ENCODE measurements at regions not wholly inside any gene's neighbourhood (a gene's known extent, or its start where the extent isn't known, plus 50 kb on each side); places are given as distances from the start of the nearest gene placed in this dataset.

- TF ChIP-seq EZH2 (IDR thresholded peaks at IDR 0.05; ENCODE audit: borderline replicate concordance, low read depth, low read length, severe bottlenecking) (no peak), POLR2AphosphoS5 (IDR thresholded peaks at IDR 0.05; ENCODE audit: insufficient read depth, low read depth, low read length) (no peak)
- TF ChIP-seq, protein P1, sequence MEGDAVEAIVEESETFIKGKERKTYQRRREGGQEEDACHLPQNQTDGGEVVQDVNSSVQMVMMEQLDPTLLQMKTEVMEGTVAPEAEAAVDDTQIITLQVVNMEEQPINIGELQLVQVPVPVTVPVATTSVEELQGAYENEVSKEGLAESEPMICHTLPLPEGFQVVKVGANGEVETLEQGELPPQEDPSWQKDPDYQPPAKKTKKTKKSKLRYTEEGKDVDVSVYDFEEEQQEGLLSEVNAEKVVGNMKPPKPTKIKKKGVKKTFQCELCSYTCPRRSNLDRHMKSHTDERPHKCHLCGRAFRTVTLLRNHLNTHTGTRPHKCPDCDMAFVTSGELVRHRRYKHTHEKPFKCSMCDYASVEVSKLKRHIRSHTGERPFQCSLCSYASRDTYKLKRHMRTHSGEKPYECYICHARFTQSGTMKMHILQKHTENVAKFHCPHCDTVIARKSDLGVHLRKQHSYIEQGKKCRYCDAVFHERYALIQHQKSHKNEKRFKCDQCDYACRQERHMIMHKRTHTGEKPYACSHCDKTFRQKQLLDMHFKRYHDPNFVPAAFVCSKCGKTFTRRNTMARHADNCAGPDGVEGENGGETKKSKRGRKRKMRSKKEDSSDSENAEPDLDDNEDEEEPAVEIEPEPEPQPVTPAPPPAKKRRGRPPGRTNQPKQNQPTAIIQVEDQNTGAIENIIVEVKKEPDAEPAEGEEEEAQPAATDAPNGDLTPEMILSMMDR (IDR thresholded peaks at IDR 0.05; ENCODE audit: extremely low read depth in 1 of 2, insufficient read depth in 1 of 2, low read depth in 1 of 2, low read length in 2 of 2) = no peak
Measured at GRCh38 chr6:165760803-165761185, 97.8 kb upstream of the PDE10A start.

All from endothelial cell of umbilical vein (primary cell).